ENCODE measurements at regions not wholly inside any gene's neighbourhood (a gene's known extent, or its start where the extent isn't known, plus 50 kb on each side); places are given as distances from the start of the nearest gene placed in this dataset.

DNA sequence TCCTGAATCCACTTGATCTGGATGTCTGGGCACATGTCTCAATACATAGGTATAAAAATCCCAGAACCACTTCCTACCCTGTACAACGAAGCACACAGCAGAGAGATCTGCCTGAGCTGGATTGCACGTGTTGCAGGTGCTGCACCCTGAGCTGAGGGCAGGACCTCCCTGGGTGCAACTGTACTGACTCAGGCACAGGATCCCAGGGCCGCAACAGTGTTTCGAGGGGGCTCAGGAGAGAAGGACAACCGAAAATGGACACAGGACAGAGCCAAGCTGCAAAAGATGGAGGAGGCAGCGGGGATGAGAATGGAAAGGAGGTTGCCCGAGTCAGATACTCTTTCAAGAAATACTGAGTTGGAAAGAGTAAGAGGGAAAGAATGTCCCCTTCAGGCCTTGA, 354.1 kb downstream of the EIPR1 start:
- H3K27ac ChIP-seq (ENCODE audit: low read length): no peak overlapping the region
- H3K4me3 ChIP-seq (ENCODE audit: low read length): no peak overlapping the region
- TF ChIP-seq EZH2 (optimal IDR thresholded peaks at IDR 0.05; ENCODE audit: low read depth, low read length): no peak
- no peak for TF ChIP-seq EZH2phosphoT487 (IDR thresholded peaks at IDR 0.05; ENCODE audit: low read length)
- TF ChIP-seq, protein P1, sequence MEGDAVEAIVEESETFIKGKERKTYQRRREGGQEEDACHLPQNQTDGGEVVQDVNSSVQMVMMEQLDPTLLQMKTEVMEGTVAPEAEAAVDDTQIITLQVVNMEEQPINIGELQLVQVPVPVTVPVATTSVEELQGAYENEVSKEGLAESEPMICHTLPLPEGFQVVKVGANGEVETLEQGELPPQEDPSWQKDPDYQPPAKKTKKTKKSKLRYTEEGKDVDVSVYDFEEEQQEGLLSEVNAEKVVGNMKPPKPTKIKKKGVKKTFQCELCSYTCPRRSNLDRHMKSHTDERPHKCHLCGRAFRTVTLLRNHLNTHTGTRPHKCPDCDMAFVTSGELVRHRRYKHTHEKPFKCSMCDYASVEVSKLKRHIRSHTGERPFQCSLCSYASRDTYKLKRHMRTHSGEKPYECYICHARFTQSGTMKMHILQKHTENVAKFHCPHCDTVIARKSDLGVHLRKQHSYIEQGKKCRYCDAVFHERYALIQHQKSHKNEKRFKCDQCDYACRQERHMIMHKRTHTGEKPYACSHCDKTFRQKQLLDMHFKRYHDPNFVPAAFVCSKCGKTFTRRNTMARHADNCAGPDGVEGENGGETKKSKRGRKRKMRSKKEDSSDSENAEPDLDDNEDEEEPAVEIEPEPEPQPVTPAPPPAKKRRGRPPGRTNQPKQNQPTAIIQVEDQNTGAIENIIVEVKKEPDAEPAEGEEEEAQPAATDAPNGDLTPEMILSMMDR (IDR thresholded peaks at IDR 0.05; ENCODE audit: low read length): no peak
- no peaks in the 10 kb centered on the region for H3K9me2 ChIP-seq (replicated peaks; ENCODE audit: insufficient read depth, low read length)
- no peak overlapping the region for H2AFZ ChIP-seq (ENCODE audit: low read length)
- H3K79me2 ChIP-seq (ENCODE audit: low read length): no peaks in the 10 kb centered on the region
- H3K27me3 ChIP-seq (replicated peaks; ENCODE audit: insufficient read depth, low read length): no peaks in the 10 kb centered on the region
- H3K9me3 ChIP-seq (replicated peaks; ENCODE audit: insufficient read depth, low read length): no peaks in the 10 kb centered on the region
- H3F3A ChIP-seq (ENCODE audit: insufficient read depth, low read length): no peaks in the 10 kb centered on the region
- H3K36me3 ChIP-seq (replicated peaks; ENCODE audit: insufficient read depth, low read length): no peaks in the 10 kb centered on the region
- no peak overlapping the region for H3K9ac ChIP-seq (ENCODE audit: low read length)
- H3K4me1 ChIP-seq (ENCODE audit: low read length): no peaks in the 10 kb centered on the region
- no peak for DNase-seq
- H3K4me2 ChIP-seq (ENCODE audit: low read depth, low read length): no peak overlapping the region
- H4K20me1 ChIP-seq (ENCODE audit: insufficient read depth, low read length): no peaks in the 10 kb centered on the region

DNA sequence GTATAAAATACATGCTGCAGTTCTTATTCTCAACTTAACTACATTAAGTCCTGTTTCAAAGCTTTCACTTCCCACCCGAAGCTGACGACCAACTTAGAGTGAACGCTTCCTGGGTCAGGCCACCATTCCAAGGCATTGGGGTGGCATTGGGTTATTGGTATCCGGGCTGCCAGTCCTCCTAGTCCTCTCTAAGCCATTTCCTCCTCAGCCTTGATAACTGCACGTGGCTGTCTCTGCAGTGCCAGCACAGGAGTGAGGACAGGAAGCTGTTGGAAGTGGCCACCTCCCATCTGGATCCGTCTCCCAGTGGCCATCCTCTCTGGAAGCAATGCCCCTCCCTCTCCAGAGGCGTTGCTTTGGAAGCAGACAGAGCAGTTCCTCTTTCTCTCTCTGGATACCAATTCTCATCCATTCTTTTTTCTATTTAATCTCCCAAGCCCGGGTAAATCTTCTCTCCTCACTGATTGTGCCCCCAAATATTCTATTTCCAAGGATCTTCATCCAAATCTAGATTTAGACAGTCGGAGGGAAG, 354.7 kb downstream of the EIPR1 start:
- Histone ChIP-seq H3K4me2 (ENCODE audit: low read depth, low read length) (no peak overlapping the region), H3K9me2 (replicated peaks; ENCODE audit: insufficient read depth, low read length) (no peaks in the 10 kb centered on the region), H3K27ac (ENCODE audit: low read length) (no peak overlapping the region), H3K4me1 (ENCODE audit: low read length) (no peaks in the 10 kb centered on the region), H3K4me3 (ENCODE audit: low read length) (no peak overlapping the region), H3F3A (ENCODE audit: insufficient read depth, low read length) (no peaks in the 10 kb centered on the region), H3K9ac (ENCODE audit: low read length) (no peak overlapping the region), H2AFZ (ENCODE audit: low read length) (no peak overlapping the region), H4K20me1 (ENCODE audit: insufficient read depth, low read length) (no peaks in the 10 kb centered on the region), H3K79me2 (ENCODE audit: low read length) (no peaks in the 10 kb centered on the region), H3K27me3 (replicated peaks; ENCODE audit: insufficient read depth, low read length) (no peaks in the 10 kb centered on the region), H3K9me3 (replicated peaks; ENCODE audit: insufficient read depth, low read length) (no peaks in the 10 kb centered on the region), H3K36me3 (replicated peaks; ENCODE audit: insufficient read depth, low read length) (no peaks in the 10 kb centered on the region)
- TF ChIP-seq, protein P1 (IDR thresholded peaks at IDR 0.05; ENCODE audit: low read length): no peak
- TF ChIP-seq EZH2phosphoT487 (IDR thresholded peaks at IDR 0.05; ENCODE audit: low read length) (no peak), EZH2 (optimal IDR thresholded peaks at IDR 0.05; ENCODE audit: low read depth, low read length) (no peak)
- no peak for DNase-seq

DNA sequence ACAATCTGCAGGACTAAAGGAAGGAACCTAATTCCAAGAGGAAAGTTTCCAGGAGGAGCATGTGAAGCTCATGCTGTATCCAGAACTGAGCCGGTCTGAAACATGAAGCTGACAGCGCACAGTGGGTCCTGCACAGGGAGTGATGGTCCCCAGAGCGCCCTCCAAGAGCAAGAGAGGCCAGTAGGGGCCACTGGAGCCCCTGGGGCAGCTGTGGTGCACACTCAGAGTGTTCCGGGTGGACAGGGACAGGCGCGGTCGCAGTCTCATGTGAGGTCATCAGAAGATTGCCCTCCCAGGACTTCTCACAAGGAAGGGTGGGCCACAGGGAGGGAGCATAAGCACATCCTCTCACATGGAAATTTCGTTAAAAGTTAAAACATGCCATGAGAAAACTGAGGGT, 355.9 kb downstream of the EIPR1 start:
- Histone ChIP-seq H3K9me2 (replicated peaks; ENCODE audit: insufficient read depth, low read length) (no peaks in the 10 kb centered on the region), H3K27ac (ENCODE audit: low read length) (no peak overlapping the region), H2AFZ (ENCODE audit: low read length) (no peak overlapping the region), H3K79me2 (ENCODE audit: low read length) (no peaks in the 10 kb centered on the region), H3K27me3 (replicated peaks; ENCODE audit: insufficient read depth, low read length) (no peaks in the 10 kb centered on the region), H3F3A (ENCODE audit: insufficient read depth, low read length) (no peaks in the 10 kb centered on the region), H3K9ac (ENCODE audit: low read length) (no peak overlapping the region), H3K4me3 (ENCODE audit: low read length) (no peak overlapping the region), H3K36me3 (replicated peaks; ENCODE audit: insufficient read depth, low read length) (no peaks in the 10 kb centered on the region), H3K9me3 (replicated peaks; ENCODE audit: insufficient read depth, low read length) (no peaks in the 10 kb centered on the region), H3K4me2 (ENCODE audit: low read depth, low read length) (no peak overlapping the region), H3K4me1 (ENCODE audit: low read length) (no peaks in the 10 kb centered on the region), H4K20me1 (ENCODE audit: insufficient read depth, low read length) (no peaks in the 10 kb centered on the region)
- no peak for DNase-seq
- TF ChIP-seq, protein P1 (IDR thresholded peaks at IDR 0.05; ENCODE audit: low read length): no peak
- TF ChIP-seq EZH2phosphoT487 (IDR thresholded peaks at IDR 0.05; ENCODE audit: low read length) (no peak), EZH2 (optimal IDR thresholded peaks at IDR 0.05; ENCODE audit: low read depth, low read length) (no peak)

All from MM.1S (cell line).